CD4-positive, alpha-beta T cell (primary cell): ENCODE measurements at regions not wholly inside any gene's neighbourhood (a gene's known extent, or its start where the extent isn't known, plus 50 kb on each side); places are given as distances from the start of the nearest gene placed in this dataset.

Experiments used
- ATAC-seq: fragments of 200-7000 bp; cut with Tn5 transposase; one replicate; pipeline ENCODE4 v1.10.0; 2022; ENCODE audit warnings: mild to moderate bottlenecking; ENCODE audit not compliant: poor library complexity
- CTCF ChIA-PET: fragments of 350-600 bp; sonication (Branson Sonifier 250); formaldehyde crosslinking; loops from one replicate; lab custom pipeline; 2021; ENCODE audit warnings: antibody characterized with exemption, inconsistent platforms; lab: Charles Lee
- POLR2A ChIA-PET: fragments of 350-600 bp; sonication (Branson Sonifier 250); formaldehyde crosslinking; loops from one replicate; lab custom pipeline; 2021; ENCODE audit warnings: antibody characterized with exemption, inconsistent platforms; lab: Charles Lee
- DNase-seq, 14 experiments: peaks; one replicate each; pipeline ENCODE4 v3.0.0-alpha.2; 2013 to 2020; ENCODE audit warnings: mixed read lengths in 2 of 14
- H3K27ac ChIP-seq, 2 donors: one replicate each; pipeline versions ENCODE4 v1.5.1 to v1.7.0; 2013; ENCODE audit warnings: low read length in 2 of 2, low read depth in 1 of 2, mild to moderate bottlenecking in 1 of 2
- H3K27me3 ChIP-seq, 2 experiments: 1 replicate in 1 of 2; 2 replicates in 1 of 2; pipeline versions ENCODE4 v1.6.1 to v1.7.0; 2013; ENCODE audit warnings: low read length in 2 of 2, control low read depth in 1 of 2, mild to moderate bottlenecking in 1 of 2, moderate library complexity in 1 of 2; ENCODE audit not compliant: insufficient read depth in 2 of 2, control insufficient read depth in 1 of 2
- H3K36me3 ChIP-seq: one replicate; pipeline ENCODE4 v1.6.1; 2013; ENCODE audit warnings: low read length, control low read depth; ENCODE audit not compliant: insufficient read depth
- H3K4me1 ChIP-seq: one replicate; pipeline ENCODE4 v1.6.1; 2013; ENCODE audit warnings: low read length, control low read depth; ENCODE audit not compliant: insufficient read depth
- H3K4me3 ChIP-seq: one replicate; pipeline ENCODE4 v1.5.1; 2013; ENCODE audit warnings: mild to moderate bottlenecking, low read length, moderate library complexity
- H3K9me3 ChIP-seq, 2 experiments: 1 replicate in 1 of 2; 2 replicates in 1 of 2; pipeline versions ENCODE4 v1.6.1 to v1.7.0; 2013; ENCODE audit warnings: low read length in 2 of 2, mild to moderate bottlenecking in 2 of 2, control low read depth in 1 of 2, moderate library complexity in 1 of 2; ENCODE audit not compliant: control insufficient read depth in 1 of 2, insufficient read depth in 1 of 2
- H3K27ac Mint-ChIP-seq: one replicate; pipeline ENCODE4 v1.8.0; 2020; ENCODE audit warnings: mixed read lengths
- H3K27me3 Mint-ChIP-seq: one replicate; pipeline ENCODE4 v1.8.0; 2021; ENCODE audit warnings: mixed read lengths
- H3K36me3 Mint-ChIP-seq: one replicate; pipeline ENCODE4 v1.8.0; 2021; ENCODE audit warnings: low read depth, mixed read lengths
- H3K4me1 Mint-ChIP-seq: one replicate; pipeline ENCODE4 v1.8.0; 2021; ENCODE audit warnings: low read depth, mixed read lengths
- H3K4me3 Mint-ChIP-seq: one replicate; pipeline ENCODE4 v1.8.0; 2020; ENCODE audit warnings: mild to moderate bottlenecking, mixed read lengths
- H3K9me3 Mint-ChIP-seq: one replicate; pipeline ENCODE4 v1.8.0; 2020; ENCODE audit warnings: mixed read lengths
- intact Hi-C, 2 experiments: fragments of 100-400 bp; cut with DNase I in 1 of 2; cut with micrococcal nuclease in 1 of 2; formaldehyde crosslinking; loops; one replicate each; pipeline versions ENCODE4 v1.15.1 to v1.9.0; 2023 to 2025; cut with DNase I, micrococcal nuclease
- TF ChIP-seq, protein P1 (sequence below): fragments of 200-600 bp; IDR thresholded peaks from one replicate; pipeline ENCODE4 v1.8.0; 2022; ENCODE audit warnings: antibody characterized with exemption, mild to moderate bottlenecking

DNA sequence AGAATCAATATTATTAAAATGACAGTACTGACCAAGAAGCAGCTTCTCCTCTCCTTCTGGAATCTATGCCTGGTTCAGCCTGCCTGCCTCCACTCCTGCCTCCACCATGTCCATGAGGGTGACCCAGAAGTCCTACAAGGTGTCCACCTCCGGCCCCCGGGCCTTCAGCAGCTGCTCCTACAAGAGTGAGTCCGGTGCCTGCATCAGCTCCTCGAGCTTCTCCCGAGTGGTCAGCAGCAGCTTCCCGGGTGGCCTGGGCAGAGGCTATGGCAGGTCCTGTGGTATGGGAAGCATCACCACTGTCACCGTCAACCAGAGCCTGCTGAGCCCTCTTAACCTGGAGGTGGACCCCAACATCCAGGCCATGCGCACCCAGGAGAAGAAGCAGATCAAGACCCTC, 822.4 kb upstream of the NEGR1 start:
- Histone ChIP-seq H3K4me3 (no peak overlapping the region), H3K36me3 (no peaks in the 10 kb centered on the region), H3K4me1 (no peaks in the 10 kb centered on the region), H3K27ac (no peak overlapping the region), H3K9me3 (peaks cover 0 to 27% of the 10 kb centered on the region in 2 experiments), H3K27me3 (no peaks in the 10 kb centered on the region)
- CTCF ChIA-PET = no interaction called here
- Mint-ChIP-seq H3K36me3 (no peaks in the 10 kb centered on the region), H3K4me1 (no peaks in the 10 kb centered on the region), H3K27me3 (no peaks in the 10 kb centered on the region), H3K4me3 (no peak overlapping the region), H3K9me3 (peaks cover 13% of the 10 kb centered on the region), H3K27ac (no peak overlapping the region)
- DNase-seq (no peak), ATAC-seq (no peak)
- TF ChIP-seq, protein P1, sequence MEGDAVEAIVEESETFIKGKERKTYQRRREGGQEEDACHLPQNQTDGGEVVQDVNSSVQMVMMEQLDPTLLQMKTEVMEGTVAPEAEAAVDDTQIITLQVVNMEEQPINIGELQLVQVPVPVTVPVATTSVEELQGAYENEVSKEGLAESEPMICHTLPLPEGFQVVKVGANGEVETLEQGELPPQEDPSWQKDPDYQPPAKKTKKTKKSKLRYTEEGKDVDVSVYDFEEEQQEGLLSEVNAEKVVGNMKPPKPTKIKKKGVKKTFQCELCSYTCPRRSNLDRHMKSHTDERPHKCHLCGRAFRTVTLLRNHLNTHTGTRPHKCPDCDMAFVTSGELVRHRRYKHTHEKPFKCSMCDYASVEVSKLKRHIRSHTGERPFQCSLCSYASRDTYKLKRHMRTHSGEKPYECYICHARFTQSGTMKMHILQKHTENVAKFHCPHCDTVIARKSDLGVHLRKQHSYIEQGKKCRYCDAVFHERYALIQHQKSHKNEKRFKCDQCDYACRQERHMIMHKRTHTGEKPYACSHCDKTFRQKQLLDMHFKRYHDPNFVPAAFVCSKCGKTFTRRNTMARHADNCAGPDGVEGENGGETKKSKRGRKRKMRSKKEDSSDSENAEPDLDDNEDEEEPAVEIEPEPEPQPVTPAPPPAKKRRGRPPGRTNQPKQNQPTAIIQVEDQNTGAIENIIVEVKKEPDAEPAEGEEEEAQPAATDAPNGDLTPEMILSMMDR = no peak
- POLR2A ChIA-PET = no interaction called here
- intact Hi-C loops = no loop called here

DNA sequence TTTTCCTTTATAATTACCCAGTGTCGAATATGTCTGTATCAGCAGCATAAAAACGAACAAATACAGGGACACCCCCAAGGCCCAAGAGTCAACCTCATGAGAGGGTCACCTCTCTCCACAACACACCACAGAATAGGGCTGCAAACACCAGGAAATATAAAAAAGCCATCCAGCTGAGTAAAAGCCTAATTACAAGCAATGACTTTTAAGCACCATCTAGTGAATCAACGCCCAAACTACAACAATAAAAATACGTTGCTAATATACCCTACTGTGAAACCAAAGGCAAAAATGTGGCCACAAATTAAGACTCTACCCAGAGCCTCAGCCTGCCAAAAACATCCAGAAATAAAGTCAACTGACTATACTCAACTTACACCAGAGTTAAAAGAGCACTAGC, 817.9 kb upstream of the NEGR1 start:
- CTCF ChIA-PET = no interaction called here
- ATAC-seq = no peak
- no peaks in the 10 kb centered on the region for H3K36me3 Mint-ChIP-seq

DNA sequence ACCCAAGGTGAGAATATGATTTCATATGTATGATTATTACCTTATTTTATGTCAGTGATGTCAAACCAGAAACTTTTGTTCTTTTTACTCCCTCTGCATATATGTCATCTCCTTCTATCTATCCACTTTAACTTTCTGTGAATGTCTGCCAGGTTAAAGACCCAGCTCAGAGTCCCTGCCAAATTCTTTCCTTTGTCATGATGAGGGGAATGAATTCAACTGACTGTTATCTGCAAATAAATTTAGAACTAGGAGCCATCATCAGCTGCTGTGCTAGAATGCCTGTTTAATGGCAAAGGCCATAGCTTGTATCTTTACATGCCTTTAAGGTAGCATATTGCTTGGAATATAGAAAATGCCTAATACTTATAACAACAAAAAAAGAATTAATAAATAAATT, 815.6 kb upstream of the NEGR1 start:
- Mint-ChIP-seq H3K4me1 (no peaks in the 10 kb centered on the region), H3K27me3 (no peaks in the 10 kb centered on the region), H3K36me3 (no peaks in the 10 kb centered on the region), H3K27ac (no peak overlapping the region), H3K9me3 (peaks cover 5% of the 10 kb centered on the region), H3K4me3 (no peak overlapping the region)
- Histone ChIP-seq H3K4me3 (no peak overlapping the region), H3K9me3 (peaks cover 8 to 12% of the 10 kb centered on the region in 2 experiments), H3K27me3 (no peaks in the 10 kb centered on the region), H3K27ac (no peak overlapping the region), H3K36me3 (no peaks in the 10 kb centered on the region), H3K4me1 (no peaks in the 10 kb centered on the region)
- CTCF ChIA-PET = no interaction called here
- DNase-seq = no peak
- intact Hi-C loops = no loop called here
- ATAC-seq = no peak
- TF ChIP-seq, protein P1 = no peak
- POLR2A ChIA-PET = no interaction called here

More for the DNA sequence above, 817.9 kb upstream of the NEGR1 start:
- Mint-ChIP-seq H3K4me3 (no peak overlapping the region), H3K27me3 (no peaks in the 10 kb centered on the region), H3K27ac (no peak overlapping the region), H3K4me1 (no peaks in the 10 kb centered on the region), H3K9me3 (peaks cover 10% of the 10 kb centered on the region)
- Histone ChIP-seq H3K9me3 (peaks cover 0 to 19% of the 10 kb centered on the region in 2 experiments), H3K4me1 (no peaks in the 10 kb centered on the region), H3K27ac (no peak overlapping the region), H3K36me3 (no peaks in the 10 kb centered on the region), H3K4me3 (no peak overlapping the region), H3K27me3 (no peaks in the 10 kb centered on the region)
- POLR2A ChIA-PET = no interaction called here
- TF ChIP-seq, protein P1 = no peak
- intact Hi-C loops = no loop called here
- no peak for DNase-seq
